Mesenchymal stem cell (in vitro differentiated cells and primary cell): ENCODE measurements at regions not wholly inside any gene's neighbourhood (a gene's known extent, or its start where the extent isn't known, plus 50 kb on each side); places are given as distances from the start of the nearest gene placed in this dataset.

Source experiments
- DNase-seq: peaks from one replicate; pipeline ENCODE4 v3.0.0-alpha.2; 2013
- H2AFZ ChIP-seq: one replicate; pipeline ENCODE4 v1.6.1; 2013; ENCODE audit warnings: low read depth, mild to moderate bottlenecking, control low read depth, inconsistent platforms, low read length, moderate library complexity
- H2AK5ac ChIP-seq: 2 replicates; pipeline ENCODE4 v1.6.1; 2013; ENCODE audit warnings: low read length, moderate library complexity, mild to moderate bottlenecking, inconsistent platforms; ENCODE audit not compliant: severe bottlenecking
- H2BK120ac ChIP-seq: one replicate; pipeline ENCODE4 v1.6.1; 2013; ENCODE audit warnings: low read depth, mild to moderate bottlenecking, inconsistent platforms, low read length, moderate library complexity
- H2BK12ac ChIP-seq, 2 experiments: one replicate each; pipeline ENCODE4 v1.6.1; 2013; ENCODE audit warnings: inconsistent platforms in 2 of 2, low read length in 2 of 2, mild to moderate bottlenecking in 2 of 2, moderate library complexity in 2 of 2, control low read depth in 1 of 2
- H2BK15ac ChIP-seq: one replicate; pipeline ENCODE4 v1.6.1; 2013; ENCODE audit warnings: mild to moderate bottlenecking, low read depth, inconsistent platforms; ENCODE audit not compliant: poor library complexity, severe bottlenecking
- H2BK5ac ChIP-seq: 2 replicates; pipeline ENCODE4 v1.6.1; 2013; ENCODE audit warnings: low read depth, mild to moderate bottlenecking, low read length, control low read depth, inconsistent platforms; ENCODE audit not compliant: poor library complexity, severe bottlenecking
- H3K14ac ChIP-seq, 2 experiments: one replicate each; pipeline ENCODE4 v1.6.1; 2013; ENCODE audit warnings: inconsistent platforms in 2 of 2, low read length in 2 of 2, control low read depth in 1 of 2, mild to moderate bottlenecking in 1 of 2, moderate library complexity in 1 of 2
- H3K18ac ChIP-seq, 2 experiments: one replicate each; pipeline ENCODE4 v1.6.1; 2013; ENCODE audit warnings: inconsistent platforms in 2 of 2, low read length in 2 of 2, control low read depth in 1 of 2, low read depth in 1 of 2, mild to moderate bottlenecking in 1 of 2
- H3K23ac ChIP-seq, 2 experiments: one replicate each; pipeline ENCODE4 v1.6.1; 2013; ENCODE audit warnings: inconsistent platforms in 2 of 2, low read length in 2 of 2, mild to moderate bottlenecking in 2 of 2, moderate library complexity in 2 of 2, control low read depth in 1 of 2
- H3K27ac ChIP-seq: 2 replicates; pipeline ENCODE4 v1.5.1; 2013; ENCODE audit warnings: mild to moderate bottlenecking, moderate library complexity, low read length, control low read depth, inconsistent platforms; ENCODE audit not compliant: poor library complexity, severe bottlenecking
- H3K27me3 ChIP-seq, 2 experiments: 2 replicates each; pipeline versions ENCODE4 v1.6.1 to v1.7.0; 2013; ENCODE audit warnings: low read length in 2 of 2, mild to moderate bottlenecking in 2 of 2, moderate library complexity in 2 of 2, control low read depth in 1 of 2, inconsistent platforms in 1 of 2; ENCODE audit not compliant: control insufficient read depth in 1 of 2, insufficient read depth in 1 of 2
- H3K36me3 ChIP-seq, 2 experiments: 2 replicates each; pipeline versions ENCODE4 v1.6.1 to v1.7.0; 2013; ENCODE audit warnings: low read length in 2 of 2, control low read depth in 1 of 2, inconsistent platforms in 1 of 2, low read depth in 1 of 2, mild to moderate bottlenecking in 1 of 2; ENCODE audit not compliant: insufficient read depth in 2 of 2, control insufficient read depth in 1 of 2
- H3K4ac ChIP-seq, 2 experiments: one replicate each; pipeline ENCODE4 v1.6.1; 2013; ENCODE audit warnings: inconsistent platforms in 2 of 2, low read length in 2 of 2, mild to moderate bottlenecking in 2 of 2, moderate library complexity in 2 of 2, control low read depth in 1 of 2, low read depth in 1 of 2
- H3K4me1 ChIP-seq: 2 replicates; pipeline ENCODE4 v1.6.1; 2013; ENCODE audit warnings: low read depth, low read length, control low read depth; ENCODE audit not compliant: control insufficient read depth, insufficient read depth
- H3K4me2 ChIP-seq: 2 replicates; pipeline ENCODE4 v1.6.1; 2013; ENCODE audit warnings: low read length, mild to moderate bottlenecking, inconsistent platforms; ENCODE audit not compliant: poor library complexity, severe bottlenecking
- H3K4me3 ChIP-seq, 2 experiments: 2 replicates each; pipeline versions ENCODE4 v1.5.1 to v1.7.0; 2013; ENCODE audit warnings: low read length in 2 of 2, mild to moderate bottlenecking in 2 of 2, control low read depth in 1 of 2, low read depth in 1 of 2; ENCODE audit not compliant: insufficient read depth in 1 of 2
- H3K79me1 ChIP-seq: replicated peaks from 2 replicates; pipeline ENCODE4 v1.6.1; 2013; ENCODE audit warnings: mild to moderate bottlenecking, control low read depth, low read length, inconsistent platforms; ENCODE audit not compliant: poor library complexity, severe bottlenecking
- H3K9ac ChIP-seq: 2 replicates; pipeline ENCODE4 v1.7.0; 2013; ENCODE audit warnings: mild to moderate bottlenecking, low read length, moderate library complexity
- H3K9me3 ChIP-seq: 2 replicates; pipeline ENCODE4 v1.7.0; 2013; ENCODE audit warnings: mild to moderate bottlenecking, low read length; ENCODE audit not compliant: control insufficient read depth
- H4K8ac ChIP-seq: one replicate; pipeline ENCODE4 v1.6.1; 2013; ENCODE audit warnings: inconsistent platforms, mild to moderate bottlenecking, low read length, moderate library complexity
- H4K91ac ChIP-seq: one replicate; pipeline ENCODE4 v1.6.1; 2013; ENCODE audit warnings: mild to moderate bottlenecking, low read length, inconsistent platforms
- WGBS: methylation state at CpG from one replicate; pipeline ENCODE4 v1.1.7; 2013; ENCODE audit warnings: mixed read lengths; 5-methylcytosine and 5-hydroxymethylcytosine counted together

DNA sequence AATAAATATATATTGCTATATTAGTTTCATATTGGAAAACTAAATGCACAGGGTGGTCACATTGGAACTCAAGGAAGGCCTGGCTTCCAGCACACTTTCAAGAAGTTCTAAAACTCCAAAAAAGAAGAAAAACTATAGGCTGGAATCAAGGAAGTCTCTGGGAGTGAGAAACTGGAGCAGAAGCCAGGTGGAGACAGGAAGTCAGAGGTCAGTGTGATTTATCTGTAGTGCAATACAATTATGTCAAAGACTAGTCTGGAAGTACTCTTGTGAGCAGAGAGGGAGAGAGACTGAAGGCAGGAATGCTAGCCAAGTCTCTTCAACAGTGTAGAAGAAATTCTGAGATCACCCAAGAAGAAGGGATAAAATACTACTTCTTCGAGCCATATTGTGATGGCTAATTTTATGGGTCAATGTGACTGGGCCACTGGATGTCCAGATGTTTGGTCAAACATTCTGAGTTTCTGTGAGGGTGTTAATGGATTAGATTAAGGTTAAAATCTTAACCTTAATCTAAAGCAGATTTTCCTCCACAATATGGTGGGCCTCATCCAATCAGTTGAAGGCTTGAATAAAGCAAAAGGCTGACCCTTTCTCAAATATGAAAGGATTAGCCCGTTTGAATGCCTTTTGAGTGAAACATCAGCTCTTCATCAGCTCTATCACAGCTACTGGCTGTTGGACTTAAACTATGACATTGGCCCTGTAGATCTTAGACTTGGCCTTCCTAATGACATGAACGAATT lies 208.0 kb downstream of the TDRD15 start:
- WGBS: 73% methylated on average over 2 of the region's 3 CpGs
- Histone ChIP-seq H3K4me1 (no peaks in the 10 kb centered on the region), H3K18ac (no peak overlapping the region), H3K4ac (no peak overlapping the region), H3K27me3 (no peaks in the 10 kb centered on the region), H3K4me3 (no peak overlapping the region), H3K23ac (no peak overlapping the region), H3K36me3 (no peaks in the 10 kb centered on the region), H2AK5ac (no peak overlapping the region), H4K91ac (no peak overlapping the region), H3K4me2 (no peak overlapping the region), H2BK12ac (no peak overlapping the region), H3K79me1 (no peaks in the 10 kb centered on the region), H3K9ac (no peak overlapping the region), H3K9me3 (no peaks in the 10 kb centered on the region), H2BK15ac (no peak overlapping the region), H2AFZ (no peak overlapping the region), H3K14ac (no peak overlapping the region), H3K27ac (no peak overlapping the region), H2BK120ac (no peak overlapping the region), H2BK5ac (no peak overlapping the region), H4K8ac (no peak overlapping the region)
- DNase-seq: peak; percentile 13

DNA sequence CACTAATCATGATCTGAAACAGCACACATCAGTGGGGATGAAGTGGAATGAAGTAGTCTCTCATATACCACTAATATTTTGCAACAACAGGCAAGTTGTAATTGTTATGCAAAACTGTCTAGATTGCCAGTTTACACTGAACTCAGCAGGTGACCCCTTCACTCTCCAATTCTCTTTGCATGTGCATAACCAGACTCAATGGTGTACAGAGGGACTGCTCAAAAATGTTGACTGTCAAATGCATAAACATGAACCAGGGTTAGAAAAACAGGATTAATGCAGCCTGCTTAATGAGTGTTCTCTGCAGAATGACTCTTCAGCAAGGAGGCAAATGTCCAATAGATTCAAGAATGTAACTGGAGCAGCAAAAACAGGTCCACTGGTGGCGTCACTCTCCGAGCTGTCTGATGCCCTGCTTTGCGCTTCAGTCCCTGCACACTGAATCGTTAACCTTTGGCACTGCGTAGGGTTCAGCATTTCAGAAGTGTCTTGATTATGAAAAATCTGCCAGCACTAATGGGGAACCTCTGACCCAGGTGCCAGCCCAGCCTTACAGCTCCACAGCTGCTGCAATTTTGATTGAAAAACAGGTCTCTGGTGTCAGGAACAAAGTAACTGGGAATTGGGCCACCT lies 209.3 kb downstream of the TDRD15 start:
- Histone ChIP-seq H4K91ac (no peak overlapping the region), H2BK120ac (no peak overlapping the region), H4K8ac (no peak overlapping the region), H3K27ac (no peak overlapping the region), H3K4ac (no peak overlapping the region), H3K79me1 (no peaks in the 10 kb centered on the region), H3K23ac (no peak overlapping the region), H3K18ac (no peak overlapping the region), H3K4me1 (no peaks in the 10 kb centered on the region), H3K27me3 (no peaks in the 10 kb centered on the region), H3K9ac (no peak overlapping the region), H2BK12ac (no peak overlapping the region), H2AFZ (no peak overlapping the region), H3K4me2 (no peak overlapping the region), H2BK15ac (no peak overlapping the region), H3K4me3 (no peak overlapping the region), H3K36me3 (no peaks in the 10 kb centered on the region), H3K14ac (peak overlapping the region in 1 of 2 experiments; percentile 77), H2BK5ac (no peak overlapping the region), H2AK5ac (no peak overlapping the region), H3K9me3 (no peaks in the 10 kb centered on the region)
- 83% methylated on average over 5 of the region's 5 CpGs for WGBS
- DNase-seq: no peak

DNA sequence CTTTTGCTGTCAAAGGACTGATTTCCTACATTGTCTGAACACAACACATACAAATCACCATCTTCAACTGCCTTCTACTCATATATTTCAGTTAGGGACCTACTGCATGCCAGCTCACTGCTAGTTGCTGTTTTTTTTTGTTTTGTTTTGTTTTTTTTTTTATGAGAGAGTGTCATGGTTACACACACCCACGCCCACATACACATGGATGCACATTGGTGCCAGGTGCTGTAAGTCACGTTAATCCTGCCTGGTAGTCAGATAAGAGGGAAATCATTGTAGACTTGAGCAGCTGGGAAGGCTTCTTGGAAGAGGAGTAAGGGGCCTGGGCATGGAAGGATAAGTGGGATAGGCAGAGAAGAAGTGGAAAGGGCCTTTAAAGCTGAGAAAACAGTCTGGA lies 209.9 kb downstream of the TDRD15 start:
- H2BK5ac ChIP-seq: no peak overlapping the region
- no peaks in the 10 kb centered on the region for H3K36me3 ChIP-seq
- no peak overlapping the region for H2BK120ac ChIP-seq
- DNase-seq: peak; percentile 29
- no peak overlapping the region for H2BK15ac ChIP-seq
- no peak overlapping the region for H3K4me3 ChIP-seq
- no peak overlapping the region for H2BK12ac ChIP-seq
- no peaks in the 10 kb centered on the region for H3K9me3 ChIP-seq
- H3K14ac ChIP-seq: no peak overlapping the region
- H4K91ac ChIP-seq: no peak overlapping the region
- no peak overlapping the region for H2AK5ac ChIP-seq
- no peak overlapping the region for H3K18ac ChIP-seq
- no peak overlapping the region for H3K23ac ChIP-seq
- no peaks in the 10 kb centered on the region for H3K27me3 ChIP-seq
- no peaks in the 10 kb centered on the region for H3K4me1 ChIP-seq
- no peak overlapping the region for H3K27ac ChIP-seq
- H3K79me1 ChIP-seq: no peaks in the 10 kb centered on the region
- no peak overlapping the region for H4K8ac ChIP-seq
- 83% methylated on average over 2 of the region's 2 CpGs for WGBS
- no peak overlapping the region for H2AFZ ChIP-seq
- no peak overlapping the region for H3K9ac ChIP-seq
- no peak overlapping the region for H3K4ac ChIP-seq
- no peak overlapping the region for H3K4me2 ChIP-seq

DNA sequence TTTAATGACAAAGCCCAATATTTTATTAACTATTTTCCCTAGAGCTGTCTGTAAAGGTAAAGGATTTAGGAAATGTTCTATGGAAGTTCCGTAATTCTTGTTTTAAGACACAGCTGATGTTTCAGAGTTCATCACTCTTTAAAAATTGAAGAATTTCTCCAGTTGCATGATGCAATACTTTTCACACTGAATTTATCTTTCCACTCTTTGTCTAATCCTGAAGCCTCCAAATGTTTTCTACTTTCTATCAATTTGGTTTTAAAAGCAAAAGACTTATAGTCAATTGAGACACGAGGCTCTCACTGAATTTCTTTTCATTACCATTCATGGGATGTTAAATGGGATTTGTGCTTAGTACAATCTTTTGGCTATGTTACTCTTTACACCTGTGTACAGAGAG lies 223.2 kb downstream of the TDRD15 start:
- Histone ChIP-seq H3K4me2 (no peak overlapping the region), H2AFZ (no peak overlapping the region), H2BK15ac (no peak overlapping the region), H3K14ac (no peak overlapping the region), H2BK12ac (no peak overlapping the region), H3K4me3 (no peak overlapping the region), H2AK5ac (no peak overlapping the region), H4K8ac (no peak overlapping the region), H2BK5ac (no peak overlapping the region), H3K23ac (no peak overlapping the region), H3K27me3 (no peaks in the 10 kb centered on the region), H4K91ac (no peak overlapping the region), H3K18ac (no peak overlapping the region), H3K4ac (no peak overlapping the region), H3K79me1 (no peaks in the 10 kb centered on the region), H3K9me3 (no peaks in the 10 kb centered on the region), H3K9ac (no peak overlapping the region), H3K36me3 (no peaks in the 10 kb centered on the region), H2BK120ac (no peak overlapping the region), H3K4me1 (no peaks in the 10 kb centered on the region), H3K27ac (no peak overlapping the region)
- no peak for DNase-seq
- 100% methylated on average over 1 of the region's 2 CpGs for WGBS
